GOT3 (cell line): ENCODE measurements at regions not wholly inside any gene's neighbourhood (a gene's known extent, or its start where the extent isn't known, plus 50 kb on each side); places are given as distances from the start of the nearest gene placed in this dataset.
"Not testable (repeated sequence)": the region's sequence is repeated elsewhere in the genome, so short reads cannot be mapped to it uniquely, and the experiment has no call there.

Experiments
- DNase-seq: peaks from one replicate; lab custom pipeline; 2025; ENCODE audit warnings: mixed read lengths; lab: John Stamatoyannopoulos, UW

- DNase-seq: no peak
These were observed 581.3 kb upstream of the KLF4 start for GRCh38 chr9:108070861-108071260.

- no peak for DNase-seq
These were observed 580.4 kb upstream of the KLF4 start for GRCh38 chr9:108069991-108070390.

- no peak for DNase-seq
These were observed 573.1 kb upstream of the KLF4 start for GRCh38 chr9:108062680-108063079.

- DNase-seq: no peak
These were observed 570.6 kb upstream of the KLF4 start for GRCh38 chr9:108060175-108060574.

- DNase-seq: no peak
These were observed 568.7 kb upstream of the KLF4 start for GRCh38 chr9:108058135-108058814.

- DNase-seq: no peak
These were observed 568.0 kb upstream of the KLF4 start for GRCh38 chr9:108057421-108058134.

GRCh38 chr9:108056805-108057386 is 567.3 kb upstream of the KLF4 start:
- no peak for DNase-seq

- DNase-seq: no peak
These were observed 566.7 kb upstream of the KLF4 start for GRCh38 chr9:108056084-108056804.

- DNase-seq: no peak
These were observed 564.6 kb upstream of the KLF4 start for GRCh38 chr9:108054131-108054630.

GRCh38 chr9:108053555-108054061 is 564.0 kb upstream of the KLF4 start:
- DNase-seq: no peak

GRCh38 chr9:108052431-108053080 is 563.0 kb upstream of the KLF4 start:
- DNase-seq: no peak

GRCh38 chr9:108050894-108051293 is 561.3 kb upstream of the KLF4 start:
- no peak for DNase-seq

GRCh38 chr9:108049671-108050494 is 560.3 kb upstream of the KLF4 start:
- no peak for DNase-seq

GRCh38 chr9:108049026-108049607 is 559.5 kb upstream of the KLF4 start:
- DNase-seq: no peak

- no peak for DNase-seq
These were observed 558.9 kb upstream of the KLF4 start for GRCh38 chr9:108048406-108049025.

- DNase-seq: not testable (repeated sequence)
These were observed 558.2 kb upstream of the KLF4 start for GRCh38 chr9:108047777-108048176.

- no peak for DNase-seq
These were observed 557.7 kb upstream of the KLF4 start for GRCh38 chr9:108047264-108047663.

GRCh38 chr9:108045851-108046250 is 556.3 kb upstream of the KLF4 start:
- no peak for DNase-seq

GRCh38 chr9:108043585-108043984 is 554.0 kb upstream of the KLF4 start:
- no peak for DNase-seq

GRCh38 chr9:108041551-108041950 is 552.0 kb upstream of the KLF4 start:
- no peak for DNase-seq
